ENCODE measurements at regions not wholly inside any gene's neighbourhood (a gene's known extent, or its start where the extent isn't known, plus 50 kb on each side); places are given as distances from the start of the nearest gene placed in this dataset.
"Not testable (repeated sequence)": the region's sequence is repeated elsewhere in the genome, so short reads cannot be mapped to it uniquely, and the experiment has no call there.

- Histone ChIP-seq H3K36me3 (no peaks in the 10 kb centered on the region), H3K27ac (no peak overlapping the region), H3K4me3 (no peak overlapping the region), H3K27me3 (no peaks in the 10 kb centered on the region), H3K4me1 (no peaks in the 10 kb centered on the region), H3K9me3 (no peaks in the 10 kb centered on the region)
- no peak for DNase-seq
- intact Hi-C loops (cut with DNase I; ENCODE audit: low total_unique reads): no loop called here
- TF ChIP-seq CTCF (IDR thresholded peaks at IDR 0.05): no peak
- no peak for TF ChIP-seq POLR2A (IDR thresholded peaks at IDR 0.05)
Measured at GRCh38 chr10:34957531-34957930, 132.6 kb downstream of the CUL2 start.

DNA sequence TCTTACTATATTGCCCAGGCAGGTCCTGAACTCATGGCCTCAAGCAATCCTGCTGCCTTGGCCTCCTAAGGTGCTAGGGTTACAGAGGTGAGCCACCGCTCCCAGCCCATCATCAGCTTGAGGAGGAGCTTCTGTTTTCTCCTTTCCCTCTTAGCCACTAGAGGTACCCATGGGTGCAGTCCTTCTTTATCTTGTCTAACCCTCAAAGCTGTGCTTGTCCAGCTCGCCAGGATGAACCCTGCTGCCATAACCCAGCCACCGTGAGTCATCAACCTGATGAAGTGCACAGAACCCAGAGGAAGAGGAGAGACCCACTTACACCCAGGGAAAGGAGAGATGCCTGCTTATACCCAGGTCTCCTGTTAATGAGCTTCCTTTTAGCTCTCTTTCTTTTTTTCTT is 133.4 kb downstream of the CUL2 start:
- no peaks in the 10 kb centered on the region for H3K4me1 ChIP-seq
- H3K27ac ChIP-seq: no peak overlapping the region
- TF ChIP-seq POLR2A (IDR thresholded peaks at IDR 0.05) (no peak), CTCF (IDR thresholded peaks at IDR 0.05) (no peak)
- no peak for DNase-seq
- H3K4me3 ChIP-seq: no peak overlapping the region
- no peaks in the 10 kb centered on the region for H3K36me3 ChIP-seq
- intact Hi-C loops (cut with DNase I; ENCODE audit: low total_unique reads): no loop called here
- H3K9me3 ChIP-seq: no peaks in the 10 kb centered on the region
- no peaks in the 10 kb centered on the region for H3K27me3 ChIP-seq

DNA sequence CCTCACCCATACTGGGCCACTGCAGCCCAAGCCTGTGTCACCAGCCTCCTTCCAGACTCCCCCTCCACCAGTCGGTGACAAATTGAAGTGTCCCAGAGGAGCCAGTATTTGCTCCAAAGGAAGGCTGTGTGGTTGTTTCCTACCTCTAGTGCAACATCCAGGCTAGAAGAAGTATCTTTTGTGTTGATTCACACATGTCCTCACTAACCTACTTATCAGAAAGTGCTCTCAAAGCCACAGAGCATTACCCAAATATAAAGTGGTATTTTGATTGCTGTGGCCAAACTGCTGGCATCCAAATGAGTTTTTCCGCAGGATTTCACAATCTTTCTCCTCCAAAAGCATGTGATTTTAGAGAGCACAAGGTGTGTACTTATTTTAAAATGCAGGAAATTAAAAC is 134.8 kb downstream of the CUL2 start:
- H3K36me3 ChIP-seq: no peaks in the 10 kb centered on the region
- TF ChIP-seq CTCF (IDR thresholded peaks at IDR 0.05) (no peak), POLR2A (IDR thresholded peaks at IDR 0.05) (no peak)
- no peaks in the 10 kb centered on the region for H3K9me3 ChIP-seq
- H3K27ac ChIP-seq: no peak overlapping the region
- intact Hi-C loops (cut with DNase I; ENCODE audit: low total_unique reads): no loop called here
- no peaks in the 10 kb centered on the region for H3K27me3 ChIP-seq
- DNase-seq: no peak
- no peak overlapping the region for H3K4me3 ChIP-seq
- H3K4me1 ChIP-seq: no peaks in the 10 kb centered on the region

DNA sequence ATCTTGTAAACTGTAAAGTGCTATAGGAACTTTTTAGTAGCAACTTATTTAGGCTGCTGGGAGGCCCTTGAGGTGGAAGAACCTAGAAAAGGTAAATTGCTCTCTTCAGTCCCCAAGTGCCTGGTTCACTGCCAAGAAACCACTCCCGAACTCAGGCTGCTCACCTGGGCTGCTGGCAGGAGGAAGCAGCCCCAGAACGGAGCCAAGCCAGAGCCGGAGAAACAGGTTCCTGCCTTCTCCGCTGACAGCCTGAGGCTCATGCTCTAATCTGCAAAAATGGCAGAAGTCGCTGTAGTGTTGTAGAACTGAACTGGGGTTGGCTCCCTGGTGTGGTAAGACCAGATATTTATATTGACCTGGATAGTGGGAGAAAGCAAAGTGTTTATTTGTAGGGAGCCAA is 136.0 kb downstream of the CUL2 start:
- Histone ChIP-seq H3K4me3 (no peak overlapping the region), H3K4me1 (no peaks in the 10 kb centered on the region), H3K27me3 (no peaks in the 10 kb centered on the region), H3K36me3 (no peaks in the 10 kb centered on the region), H3K9me3 (no peaks in the 10 kb centered on the region), H3K27ac (no peak overlapping the region)
- no peak for DNase-seq
- TF ChIP-seq POLR2A (IDR thresholded peaks at IDR 0.05): no peak
- no peak for TF ChIP-seq CTCF (IDR thresholded peaks at IDR 0.05)
- intact Hi-C loops (cut with DNase I; ENCODE audit: low total_unique reads): no loop called here

DNA sequence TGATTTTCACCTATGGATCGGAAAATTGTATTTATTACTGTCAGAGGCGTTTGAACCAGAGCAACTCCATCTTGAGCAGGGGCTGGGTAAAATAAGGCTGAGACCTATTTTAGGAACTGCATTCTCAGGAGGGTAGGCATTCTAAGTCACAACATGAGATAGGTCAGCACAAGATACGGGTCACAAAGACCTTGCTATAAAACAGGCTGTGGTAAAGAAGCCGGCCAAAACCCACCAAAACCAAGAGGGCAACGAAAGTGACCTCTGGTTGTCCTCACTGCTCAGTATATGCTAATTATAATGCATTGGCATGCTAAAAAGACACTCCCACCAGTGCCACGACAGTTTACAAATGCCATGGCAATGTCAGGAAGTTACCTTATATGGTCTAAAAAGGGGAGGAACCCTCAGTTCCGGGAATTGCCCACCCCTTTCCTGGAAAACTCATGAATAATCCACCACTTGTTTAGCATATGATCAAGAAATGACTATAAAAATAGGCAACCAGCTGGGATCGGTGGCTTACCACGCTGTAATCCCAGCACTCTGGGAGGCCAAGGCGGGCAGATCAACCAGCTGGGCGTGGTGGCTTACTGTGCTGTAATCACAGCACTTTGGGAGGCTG is 136.3 kb upstream of the PARD3 start:
- H3K27me3 ChIP-seq; intact Hi-C loops (cut with DNase I; ENCODE audit: low total_unique reads); H3K36me3 ChIP-seq; H3K4me1 ChIP-seq; H3K9me3 ChIP-seq; H3K27ac ChIP-seq; H3K4me3 ChIP-seq; DNase-seq: not testable (repeated sequence)

- H3K4me3 ChIP-seq; H3K36me3 ChIP-seq; H3K27ac ChIP-seq; intact Hi-C loops (cut with DNase I; ENCODE audit: low total_unique reads); H3K9me3 ChIP-seq; H3K27me3 ChIP-seq; H3K4me1 ChIP-seq; DNase-seq: not testable (repeated sequence)
Measured at GRCh38 chr10:34945951-34946522, 130.9 kb upstream of the PARD3 start.

All from uterus (tissue), 3 donors.